Left ventricle myocardium superior (tissue), 1 donor: ENCODE measurements at regions not wholly inside any gene's neighbourhood (a gene's known extent, or its start where the extent isn't known, plus 50 kb on each side); places are given as distances from the start of the nearest gene placed in this dataset.

Experiments used
- ATAC-seq: fragments of 200-7000 bp; cut with Tn5 transposase; one replicate; pipeline ENCODE4 v1.9.1; 2020; ENCODE audit warnings: mild to moderate bottlenecking, moderate library complexity
- DNase-seq: peaks from one replicate; pipeline ENCODE4 v3.0.0-alpha.2; 2020
- intact Hi-C: fragments of 100-400 bp; cut with micrococcal nuclease; formaldehyde crosslinking; loops from one replicate; pipeline ENCODE4 v1.11.0; 2022
- donor health status: DM: no; HTN: yes; CAD: no; lungs with severe emphysema.

DNA sequence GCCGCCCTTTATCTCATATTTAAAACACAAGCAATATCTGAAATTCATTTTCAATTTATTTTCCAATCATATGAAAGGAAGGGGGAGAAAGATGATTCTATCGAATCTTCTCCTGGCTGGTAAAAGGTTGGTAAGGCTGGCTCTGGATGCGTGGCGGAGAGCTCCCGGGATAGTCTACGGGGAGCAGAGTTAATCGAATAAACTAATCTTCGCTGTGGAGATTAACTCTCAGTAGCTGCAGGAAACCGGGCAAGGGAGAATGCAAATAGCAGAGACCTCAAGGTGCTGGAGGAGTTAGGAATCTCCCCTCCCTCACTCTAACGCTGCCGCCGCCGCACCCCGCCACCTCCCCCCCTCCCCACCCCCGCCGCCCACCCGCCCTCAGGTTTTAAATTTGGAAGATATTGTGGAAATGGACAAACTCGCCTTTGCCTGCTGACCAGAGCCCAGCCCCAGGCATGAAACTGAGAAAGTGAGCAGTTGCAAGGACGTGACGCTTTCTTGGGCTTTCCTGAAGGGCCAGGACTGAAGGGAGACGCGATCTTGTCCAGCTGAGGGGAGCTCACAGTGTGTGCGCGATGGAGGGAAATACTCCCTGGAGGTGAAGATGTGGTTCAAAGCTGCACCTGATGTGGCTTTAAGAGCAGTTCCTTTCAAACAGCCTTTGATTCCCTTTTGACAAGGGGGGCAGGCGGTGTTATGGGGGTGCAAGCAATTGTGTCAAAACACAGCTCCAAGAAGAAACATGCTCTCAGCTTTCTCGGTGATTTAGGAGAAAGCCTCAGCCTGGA lies 308.2 kb upstream of the IRX3 start:
- intact Hi-C loops, result no loop called here
- no peak for ATAC-seq
- DNase-seq, result no peak

DNA sequence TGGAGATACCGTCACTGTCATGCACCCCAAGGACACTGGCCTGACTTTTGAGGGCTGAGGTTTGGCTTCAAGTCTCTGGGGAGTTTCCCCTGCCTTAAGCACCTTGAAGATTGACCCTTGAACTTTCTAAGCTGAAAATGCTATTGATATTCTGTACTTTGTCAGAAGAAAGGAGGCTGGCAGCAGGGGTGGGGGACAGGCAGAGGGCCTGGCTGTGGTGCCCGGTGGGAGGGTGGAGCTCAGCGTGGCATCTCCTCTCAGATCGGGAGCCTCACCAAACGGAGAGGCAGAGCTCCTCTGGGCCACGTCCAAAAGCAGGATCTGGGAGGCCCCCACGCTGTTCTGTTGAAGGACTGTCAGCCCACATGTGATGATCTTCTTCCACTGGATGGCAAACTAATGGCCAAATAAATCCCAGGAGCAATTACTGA lies 305.2 kb upstream of the IRX3 start:
- no peak for ATAC-seq

DNA sequence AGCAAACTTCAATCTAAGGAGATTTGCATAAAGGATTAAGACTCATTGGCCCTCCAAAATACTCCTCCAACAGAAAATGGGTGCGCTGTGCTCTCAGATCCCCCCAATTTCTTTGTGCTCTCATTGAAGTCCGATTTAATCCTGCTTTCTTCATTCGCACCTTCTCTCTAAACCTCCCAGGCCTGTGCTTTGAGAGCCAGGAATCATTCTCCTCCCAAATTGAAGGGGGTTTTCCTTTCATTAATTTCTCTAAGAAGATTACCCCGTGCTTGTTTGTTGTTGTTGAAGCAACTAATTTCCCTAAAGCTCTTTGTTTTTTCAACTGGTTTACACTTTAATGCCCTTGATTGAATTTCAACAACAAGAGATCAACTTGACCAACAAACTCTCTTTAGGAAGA lies 304.2 kb upstream of the IRX3 start:
- no peak for DNase-seq
- no peak for ATAC-seq
- intact Hi-C loops, result no loop called here

More for the DNA sequence above, 305.2 kb upstream of the IRX3 start:
- no peak for DNase-seq
- intact Hi-C loops, result no loop called here

DNA sequence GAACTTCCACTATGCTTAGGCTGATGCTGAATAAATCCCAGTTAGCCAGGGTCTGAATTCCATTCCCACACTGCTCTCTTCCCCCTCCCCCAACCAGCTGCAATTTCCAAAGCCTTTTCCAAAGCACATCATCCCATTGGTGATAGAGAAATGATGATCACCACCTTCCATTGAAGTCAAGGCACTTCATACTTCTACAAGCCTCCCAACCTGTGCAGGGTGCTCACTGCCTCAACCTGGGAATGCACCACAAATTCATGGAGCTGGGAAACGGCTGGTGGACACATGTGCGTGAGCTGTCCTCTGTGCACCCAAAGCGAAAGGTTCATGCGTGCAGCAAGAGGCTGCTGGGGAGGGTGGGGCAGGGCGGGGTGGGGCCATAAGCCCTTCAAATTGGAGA lies 302.7 kb upstream of the IRX3 start:
- intact Hi-C loops, result loop anchor here (10.0 kb wide), 1 partner anchor 65 kb away; no protein-coding TSS in a partner anchor
- DNase-seq (no peak), ATAC-seq (no peak)

DNA sequence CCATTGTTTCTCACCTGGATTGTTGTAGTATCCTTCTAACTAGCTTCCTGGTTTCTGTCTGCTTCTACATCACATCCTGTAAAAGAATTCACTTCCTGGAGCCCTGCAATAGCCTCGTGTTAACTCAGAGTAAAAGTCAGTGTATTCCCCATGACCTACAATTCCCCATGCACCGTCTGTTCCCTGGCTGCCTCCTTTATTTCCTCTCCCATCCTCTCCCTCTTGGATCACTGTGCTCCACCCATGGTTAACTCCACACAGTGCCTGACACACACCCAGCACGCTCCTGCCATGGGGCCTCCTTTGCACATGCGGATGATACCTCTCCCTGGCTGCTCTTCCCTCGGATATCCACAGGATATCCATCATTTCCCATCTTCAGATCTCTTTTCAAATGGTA lies 301.4 kb upstream of the IRX3 start:
- intact Hi-C loops, result loop anchor here (10.0 kb wide), 1 partner anchor 63 kb away; no protein-coding TSS in a partner anchor
- DNase-seq, result no peak

DNA sequence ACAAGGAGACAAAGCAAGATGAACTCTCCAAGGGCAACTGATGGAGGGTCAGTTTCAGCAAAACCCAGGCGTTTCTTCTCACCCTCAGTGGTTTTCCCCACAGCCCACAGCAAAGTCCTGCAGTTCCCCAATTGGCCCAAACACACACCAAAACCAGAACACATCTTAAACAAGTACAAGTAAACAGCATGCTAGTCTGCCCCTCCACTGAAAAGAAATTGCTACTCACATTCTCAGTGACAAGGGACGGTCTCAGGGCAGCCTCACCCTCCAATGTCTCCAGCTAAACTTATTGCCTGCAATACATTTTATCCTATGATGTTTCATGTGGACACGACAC lies 300.6 kb upstream of the IRX3 start:
- no peak for DNase-seq
- peak; percentile 22 for ATAC-seq
- intact Hi-C loops, result loop anchor here (10.0 kb wide), 1 partner anchor 62 kb away; no protein-coding TSS in a partner anchor

More for the DNA sequence above, 301.4 kb upstream of the IRX3 start:
- ATAC-seq, result no peak

DNA sequence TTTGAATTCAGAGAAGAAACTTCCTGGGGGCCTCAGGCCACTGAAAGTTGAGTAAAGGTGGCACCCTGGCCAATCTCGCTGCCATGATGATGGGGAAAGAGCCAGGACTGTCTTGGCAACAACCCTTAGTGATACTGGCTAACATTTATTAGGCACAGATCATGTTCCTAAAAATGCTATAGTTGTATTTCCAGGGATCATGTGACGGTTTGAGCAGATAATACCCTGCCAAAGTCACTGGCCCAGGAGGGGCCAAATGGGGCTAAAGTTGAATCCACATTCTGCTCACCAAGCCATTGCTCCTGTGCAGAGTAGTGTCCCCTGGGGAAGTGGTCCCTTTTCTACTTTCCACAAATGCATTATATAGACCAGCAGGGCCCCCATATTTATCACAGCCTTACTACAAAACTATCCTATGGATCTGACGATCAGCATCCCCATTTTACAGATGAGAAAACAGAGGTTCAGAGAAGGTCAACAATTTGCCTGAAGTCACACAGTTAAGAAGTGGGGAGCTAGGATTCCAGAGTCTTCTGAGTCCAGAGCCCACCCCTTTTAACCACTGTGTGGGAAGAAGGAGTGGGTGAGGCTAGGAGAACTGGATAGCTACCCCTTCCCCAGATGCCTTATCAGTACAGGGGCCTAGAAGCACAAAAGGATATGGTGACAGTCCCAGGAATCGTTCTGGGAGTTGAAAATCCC lies 300.0 kb upstream of the IRX3 start:
- intact Hi-C loops, result loop anchor here (10.0 kb wide), 1 partner anchor 62 kb away; no protein-coding TSS in a partner anchor
- peak; percentile 90 for ATAC-seq
- DNase-seq, result no peak

DNA sequence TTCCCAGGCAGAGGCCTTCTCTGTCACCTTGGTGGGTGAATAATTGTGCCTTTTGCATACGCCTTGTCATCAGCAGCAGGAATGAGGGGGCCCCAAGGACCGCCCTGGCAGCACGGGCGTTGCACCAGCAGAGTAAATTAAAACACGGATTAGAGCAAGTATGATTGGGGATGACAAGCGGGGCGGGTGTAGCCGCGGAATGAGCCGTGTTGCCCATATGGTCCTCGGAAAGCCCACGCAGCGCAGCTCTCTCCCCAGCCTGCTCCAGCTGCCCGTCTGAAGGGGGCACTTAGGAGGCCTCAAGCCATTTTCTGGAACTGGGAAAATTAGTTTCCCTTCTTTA lies 299.4 kb upstream of the IRX3 start:
- DNase-seq (no peak), ATAC-seq (no peak)
- intact Hi-C loops, result loop anchor here (10.0 kb wide), 1 partner anchor 61 kb away; no protein-coding TSS in a partner anchor

DNA sequence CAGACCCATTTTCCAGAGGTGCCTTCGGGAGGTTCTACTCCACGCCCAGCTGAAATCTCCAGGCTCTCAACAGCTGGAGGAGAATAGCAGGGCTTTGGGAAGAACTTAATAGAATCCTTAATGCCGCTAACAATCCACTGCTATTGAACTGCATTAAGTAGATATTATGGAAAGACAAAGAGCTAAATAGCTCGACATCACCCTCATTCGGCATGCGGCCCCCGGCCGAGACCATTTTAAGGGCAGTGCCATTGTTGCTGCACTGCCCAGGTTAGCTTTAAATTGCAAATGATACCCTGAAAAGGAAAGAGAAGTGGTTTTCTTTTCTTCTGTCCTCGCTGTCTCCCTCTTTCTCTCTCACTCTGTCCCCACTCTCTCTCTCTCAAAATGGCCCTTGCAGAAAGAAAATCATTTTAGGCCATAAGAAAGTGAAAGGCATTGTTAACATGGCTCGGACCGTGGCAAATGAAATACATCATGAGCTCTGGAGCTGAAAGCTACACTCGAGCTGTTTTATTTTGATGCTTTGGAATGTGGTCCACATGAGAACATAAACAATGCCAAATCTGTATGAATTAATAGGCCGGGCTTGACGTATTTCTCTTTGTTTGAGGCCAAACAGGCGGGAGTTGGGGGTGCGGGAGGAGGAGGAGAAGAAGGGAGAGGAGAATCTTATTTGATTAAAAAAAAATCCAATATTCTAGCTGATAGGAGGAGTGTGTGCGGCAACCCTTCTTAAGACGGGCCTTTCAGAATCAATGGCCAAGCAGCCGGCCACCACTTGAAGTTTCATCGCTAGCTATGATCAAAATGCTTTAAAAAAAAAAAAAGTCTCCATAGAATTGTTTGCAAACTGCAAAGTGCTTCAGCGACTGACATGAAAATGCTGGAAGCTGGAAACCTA lies 298.8 kb upstream of the IRX3 start:
- intact Hi-C loops, result loop anchor here (10.0 kb wide), 1 partner anchor 61 kb away; no protein-coding TSS in a partner anchor
- DNase-seq (no peak), ATAC-seq (no peak)

DNA sequence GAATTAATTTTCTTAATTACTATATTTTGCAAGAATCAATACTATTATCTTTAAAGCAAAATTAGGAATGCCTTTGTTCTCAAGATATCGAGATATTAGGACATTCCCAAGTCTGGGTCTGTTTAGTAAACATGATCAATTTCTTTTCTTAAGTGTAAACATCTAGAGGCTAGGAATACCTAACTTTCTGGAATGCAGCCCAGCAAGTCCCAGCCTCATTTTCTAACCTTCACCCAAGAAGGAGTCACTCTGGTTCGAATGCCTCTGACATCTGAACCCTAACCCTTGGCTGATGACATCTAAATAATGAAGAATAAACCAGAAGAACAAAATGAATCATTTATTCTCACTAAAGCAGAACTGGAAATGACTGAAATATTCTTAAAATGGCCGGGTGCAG lies 297.5 kb upstream of the IRX3 start:
- DNase-seq (no peak), ATAC-seq (no peak)
- intact Hi-C loops, result loop anchor here (10.0 kb wide), 1 partner anchor 59 kb away; no protein-coding TSS in a partner anchor

DNA sequence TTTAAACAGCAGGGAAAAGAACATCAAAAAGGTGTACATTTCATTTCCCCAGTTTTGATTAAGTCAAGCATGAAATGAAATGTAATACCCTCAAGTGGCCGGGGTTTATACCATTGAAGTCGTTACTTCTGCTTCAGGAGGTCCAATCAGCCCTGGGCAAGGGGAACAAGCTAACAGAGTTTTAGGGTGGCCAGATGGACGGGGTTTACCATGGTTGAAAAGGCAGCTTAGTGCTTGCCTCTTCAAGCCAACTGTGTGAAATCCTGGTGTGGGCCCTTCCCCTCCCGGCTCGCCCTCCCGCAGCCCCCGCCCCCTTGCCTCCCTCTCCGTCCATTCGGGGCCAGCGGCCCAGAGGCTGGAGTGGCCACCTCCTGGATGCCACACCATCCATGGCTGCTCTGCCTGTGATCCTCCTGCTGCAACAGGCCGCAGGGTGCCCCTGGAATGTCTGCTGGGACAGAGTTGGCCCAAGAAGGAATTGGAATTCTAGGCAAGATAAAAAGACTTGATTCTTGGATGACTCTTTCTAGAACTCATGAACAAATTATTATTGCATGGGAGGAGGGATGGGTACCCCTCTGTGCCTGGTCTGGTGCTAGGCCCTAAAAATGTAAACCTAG lies 296.2 kb upstream of the IRX3 start:
- DNase-seq, result no peak
- intact Hi-C loops, result loop anchor here (10.0 kb wide), 1 partner anchor 58 kb away; no protein-coding TSS in a partner anchor
- ATAC-seq, result no peak

DNA sequence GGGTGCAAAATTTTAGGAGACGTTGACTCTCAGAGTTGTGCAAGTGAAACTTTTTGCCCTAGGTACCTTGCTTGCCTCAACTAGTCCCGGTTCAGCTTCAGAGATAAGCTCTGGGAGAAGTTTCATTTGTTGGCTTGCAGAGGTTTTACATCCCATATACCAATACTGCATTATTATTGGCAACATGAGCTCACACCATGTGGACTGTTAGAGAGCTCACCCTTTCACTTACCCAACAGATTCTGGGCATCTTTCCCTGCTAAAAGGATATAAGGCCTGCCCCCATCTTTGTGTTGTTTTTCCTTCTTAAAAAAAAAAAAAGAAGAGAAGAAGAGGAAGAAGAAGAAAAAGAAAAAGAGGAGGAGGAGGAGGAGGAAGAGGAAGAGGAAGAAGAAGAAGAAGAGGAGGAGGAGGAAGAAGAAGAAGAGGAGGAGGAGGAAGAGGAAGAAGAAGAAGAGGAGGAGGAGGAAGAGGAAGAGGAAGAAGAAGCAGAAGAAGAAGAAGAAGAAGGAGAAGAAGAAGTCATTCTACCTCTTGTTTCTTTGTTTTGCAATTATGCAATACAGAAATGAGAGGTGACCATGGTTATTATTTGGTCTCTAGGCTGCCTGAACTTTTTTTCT lies 292.6 kb upstream of the IRX3 start:
- DNase-seq (no peak), ATAC-seq (no peak)
- intact Hi-C loops, result no loop called here

DNA sequence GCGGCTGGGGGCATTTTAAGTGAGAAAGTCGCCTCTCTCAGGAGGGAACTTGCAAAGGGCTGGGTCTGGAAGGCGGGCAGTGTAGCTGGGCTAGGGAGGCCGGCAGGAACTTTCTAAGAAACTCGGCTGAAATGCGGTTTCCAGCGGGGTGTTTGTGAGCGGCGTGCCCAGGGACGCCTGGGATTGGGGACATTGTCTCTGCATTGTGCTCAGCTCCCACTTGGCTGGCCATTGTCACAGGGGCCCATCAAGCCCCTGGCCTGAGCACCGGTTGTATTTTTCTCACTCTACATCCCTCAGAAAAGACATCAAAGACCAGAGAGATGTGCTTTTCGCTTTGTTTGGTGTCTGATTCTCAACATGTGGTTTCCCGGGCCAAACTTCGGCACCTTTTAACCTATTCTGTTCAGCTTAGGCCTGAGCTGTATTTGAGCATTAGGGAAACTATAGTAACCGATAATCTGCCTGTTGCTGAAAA lies 291.1 kb upstream of the IRX3 start:
- intact Hi-C loops, result no loop called here
- ATAC-seq (no peak), DNase-seq (no peak)

DNA sequence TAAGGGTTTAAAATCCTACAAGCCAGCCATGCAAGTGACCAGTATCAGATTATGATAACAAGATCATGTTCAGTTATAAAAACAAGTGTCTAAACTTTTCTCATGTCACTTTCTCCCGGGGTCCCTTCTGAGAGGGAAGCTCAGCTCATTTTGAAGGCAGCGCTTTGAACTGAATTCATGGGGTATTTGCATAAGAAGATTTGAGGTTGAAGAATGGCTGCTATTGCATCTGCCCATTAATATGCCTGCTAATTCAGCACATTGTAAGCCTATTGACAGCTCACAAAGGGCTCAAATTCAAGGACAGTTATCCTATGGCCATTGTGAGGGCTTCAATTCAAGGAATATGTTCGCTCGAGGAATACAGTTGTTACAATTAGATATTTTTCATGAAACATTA lies 290.2 kb upstream of the IRX3 start:
- DNase-seq, result no peak
- ATAC-seq, result no peak
- intact Hi-C loops, result no loop called here

DNA sequence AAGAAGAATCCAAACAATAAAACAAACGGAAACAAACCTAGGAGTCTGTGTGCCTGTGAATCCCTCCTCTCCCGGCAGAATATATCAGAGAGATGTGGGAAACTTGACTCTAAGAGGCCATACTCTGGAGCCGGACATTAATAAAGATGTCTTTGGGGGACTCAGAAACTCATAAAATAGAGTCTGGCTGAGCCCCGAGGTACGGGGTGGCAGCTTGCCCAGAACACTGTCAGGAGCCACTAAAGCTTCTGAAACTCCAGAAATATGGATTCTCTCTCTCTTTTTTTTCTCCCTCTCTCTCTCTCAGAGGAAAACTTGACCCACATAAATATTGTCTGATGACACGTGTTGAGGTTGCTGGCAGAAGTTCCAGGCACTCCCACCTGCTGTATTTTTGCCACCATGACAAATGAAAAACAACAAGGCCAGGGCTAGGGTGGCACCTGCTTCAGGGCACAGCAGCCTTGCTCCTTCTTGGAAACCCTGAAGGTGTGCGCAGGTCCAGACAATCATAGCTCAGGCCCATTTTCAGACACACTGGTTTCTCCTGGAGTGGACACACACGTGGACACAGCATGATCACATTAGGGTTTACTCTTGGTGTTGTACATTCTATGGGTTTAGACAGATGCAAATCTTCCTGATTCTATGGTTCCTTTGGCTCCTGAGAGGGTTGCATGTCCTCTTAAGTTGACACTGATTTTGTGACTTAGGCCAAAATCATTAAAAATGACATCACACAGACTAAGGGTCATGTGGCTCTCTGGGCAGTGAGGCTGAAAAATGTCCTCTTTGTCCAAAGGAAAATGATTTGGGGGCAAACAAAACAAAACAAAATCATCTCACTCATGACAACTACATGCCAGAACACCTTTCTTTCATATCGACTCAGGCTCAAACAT lies 282.6 kb upstream of the IRX3 start:
- ATAC-seq (no peak), DNase-seq (peak; percentile 47)
- intact Hi-C loops, result no loop called here

DNA sequence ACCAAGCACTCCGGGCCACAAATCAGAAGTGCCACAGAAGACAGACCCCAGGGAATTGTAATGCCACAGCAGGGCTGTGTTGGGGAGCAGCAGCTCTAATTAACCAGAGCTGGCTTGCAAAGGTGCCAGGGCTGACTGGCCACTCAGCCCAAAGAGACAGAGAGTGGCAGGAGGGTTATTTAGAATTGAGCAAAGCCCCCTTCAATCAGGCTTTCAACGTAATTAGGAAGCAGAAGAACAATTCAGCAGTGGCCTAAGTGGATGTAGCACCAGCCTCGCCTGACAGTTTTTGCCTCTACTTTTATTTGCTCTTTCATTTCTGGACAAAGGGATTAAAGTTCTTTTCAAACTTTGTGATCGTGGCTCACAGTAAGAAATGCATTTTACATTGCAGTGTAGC lies 278.3 kb upstream of the IRX3 start:
- DNase-seq (no peak), ATAC-seq (no peak)
- intact Hi-C loops, result no loop called here

DNA sequence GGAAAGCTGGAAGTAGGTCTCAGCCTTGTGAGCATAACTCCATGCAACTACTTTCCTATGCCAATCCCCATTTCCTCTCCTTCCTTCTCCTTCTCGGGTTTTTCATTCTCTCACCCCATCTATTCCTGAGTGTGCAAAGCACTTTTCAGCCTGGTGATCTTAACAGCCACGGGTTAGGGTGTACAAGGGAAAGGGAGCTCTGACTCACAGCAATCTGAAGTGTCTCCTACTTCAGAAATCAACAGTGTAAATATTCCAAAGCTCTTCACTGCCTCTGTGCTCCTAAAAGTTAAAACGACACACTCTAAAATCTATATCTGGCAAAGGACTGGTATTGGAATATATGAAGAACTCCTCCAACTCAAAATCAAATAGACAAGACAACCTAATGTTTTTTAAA lies 268.0 kb upstream of the IRX3 start:
- ATAC-seq, result no peak
- intact Hi-C loops, result no loop called here
- DNase-seq, result no peak

DNA sequence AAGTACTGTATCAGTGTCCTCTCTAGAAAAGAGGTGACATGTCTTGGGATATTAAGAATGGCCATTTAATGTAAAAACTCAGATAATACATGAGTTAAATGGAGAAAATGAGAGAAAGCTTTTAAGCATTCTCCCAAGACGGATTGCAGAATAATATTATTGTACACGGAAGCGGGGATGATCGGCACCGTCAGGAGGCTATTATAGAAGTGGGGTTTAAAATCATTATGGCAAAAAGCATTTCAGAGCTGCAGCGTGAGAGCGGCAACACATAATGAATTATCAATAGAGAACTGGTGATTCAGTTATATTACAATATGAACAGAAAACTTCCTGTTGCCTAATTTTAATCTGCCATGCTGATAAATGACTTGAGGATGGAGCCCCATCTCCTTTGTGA lies 261.7 kb upstream of the IRX3 start:
- ATAC-seq (no peak), DNase-seq (no peak)
- intact Hi-C loops, result no loop called here
